Activated CD4-positive, CD25-positive, alpha-beta regulatory T cell treated with anti-CD3 and anti-CD28 coated beads, Interleukin-2, amount 50 U/mL, for 72 hours (primary cell): ENCODE measurements at regions not wholly inside any gene's neighbourhood (a gene's known extent, or its start where the extent isn't known, plus 50 kb on each side); places are given as distances from the start of the nearest gene placed in this dataset.

Experiments used
- DNase-seq: peaks from one replicate; pipeline ENCODE4 v3.0.0; 2021

- no peak for DNase-seq
These were observed 180.6 kb downstream of the IRS1 start for GRCh38 chr2:226618875-226619605.

GRCh38 chr2:226618544-226618874 lies 181.1 kb downstream of the IRS1 start:
- DNase-seq: no peak

GRCh38 chr2:226615891-226616290 lies 183.7 kb downstream of the IRS1 start:
- no peak for DNase-seq

- DNase-seq: no peak
These were observed 187.7 kb downstream of the IRS1 start for GRCh38 chr2:226611944-226612318.

- DNase-seq: no peak
These were observed 188.2 kb downstream of the IRS1 start for GRCh38 chr2:226611196-226611943.

- no peak for DNase-seq
These were observed 190.3 kb downstream of the IRS1 start for GRCh38 chr2:226609366-226609765.

GRCh38 chr2:226608451-226608850 lies 191.2 kb downstream of the IRS1 start:
- no peak for DNase-seq

- no peak for DNase-seq
These were observed 192.2 kb downstream of the IRS1 start for GRCh38 chr2:226607379-226607778.

GRCh38 chr2:226605642-226606041 lies 194.0 kb downstream of the IRS1 start:
- no peak for DNase-seq

GRCh38 chr2:226603606-226604005 lies 196.0 kb downstream of the IRS1 start:
- no peak for DNase-seq

GRCh38 chr2:226601881-226602662 lies 197.5 kb downstream of the IRS1 start:
- DNase-seq: no peak

- no peak for DNase-seq
These were observed 198.8 kb downstream of the IRS1 start for GRCh38 chr2:226600802-226601201.

GRCh38 chr2:226600184-226600583 lies 199.4 kb downstream of the IRS1 start:
- DNase-seq: no peak

- no peak for DNase-seq
These were observed 210.6 kb downstream of the IRS1 start for GRCh38 chr2:226589043-226589442.

- no peak for DNase-seq
These were observed 214.5 kb downstream of the IRS1 start for GRCh38 chr2:226585130-226585561.

- DNase-seq: no peak
These were observed 215.0 kb downstream of the IRS1 start for GRCh38 chr2:226584518-226585055.

GRCh38 chr2:226583715-226584114 lies 215.9 kb downstream of the IRS1 start:
- no peak for DNase-seq

- DNase-seq: no peak
These were observed 218.0 kb downstream of the IRS1 start for GRCh38 chr2:226581661-226582060.

GRCh38 chr2:226581004-226581403 lies 218.6 kb downstream of the IRS1 start:
- DNase-seq: no peak

GRCh38 chr2:226580403-226580802 lies 219.2 kb downstream of the IRS1 start:
- DNase-seq: no peak

- DNase-seq: no peak
These were observed 220.1 kb downstream of the IRS1 start for GRCh38 chr2:226579519-226579918.

- no peak for DNase-seq
These were observed 220.7 kb downstream of the IRS1 start for GRCh38 chr2:226578879-226579278.

- DNase-seq: no peak
These were observed 221.2 kb downstream of the IRS1 start for GRCh38 chr2:226578373-226578772.

- DNase-seq: no peak
These were observed 223.7 kb downstream of the IRS1 start for GRCh38 chr2:226575928-226576327.
